ENCODE measurements at regions not wholly inside any gene's neighbourhood (a gene's known extent, or its start where the extent isn't known, plus 50 kb on each side); places are given as distances from the start of the nearest gene placed in this dataset.

DNA sequence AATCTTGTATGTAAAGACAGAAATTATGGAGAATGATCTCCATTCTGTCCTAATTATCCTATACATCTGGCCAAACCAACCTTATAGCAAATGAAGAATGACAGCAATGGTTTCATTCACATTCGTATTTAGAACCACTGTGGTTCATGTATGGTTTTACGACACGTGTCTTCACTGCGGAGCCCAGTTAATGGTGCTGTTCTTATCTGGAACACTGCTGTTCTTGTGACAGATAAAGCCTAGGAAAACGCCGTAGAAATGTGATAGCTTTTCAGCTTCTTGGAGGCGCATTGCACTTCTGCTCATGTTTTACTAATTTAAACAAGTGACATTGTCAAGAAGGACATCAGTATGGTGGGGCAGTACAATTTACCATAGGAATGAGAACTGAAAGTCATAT is 2266.4 kb upstream of the TENM3 start:
- DNase-seq, result no peak

DNA sequence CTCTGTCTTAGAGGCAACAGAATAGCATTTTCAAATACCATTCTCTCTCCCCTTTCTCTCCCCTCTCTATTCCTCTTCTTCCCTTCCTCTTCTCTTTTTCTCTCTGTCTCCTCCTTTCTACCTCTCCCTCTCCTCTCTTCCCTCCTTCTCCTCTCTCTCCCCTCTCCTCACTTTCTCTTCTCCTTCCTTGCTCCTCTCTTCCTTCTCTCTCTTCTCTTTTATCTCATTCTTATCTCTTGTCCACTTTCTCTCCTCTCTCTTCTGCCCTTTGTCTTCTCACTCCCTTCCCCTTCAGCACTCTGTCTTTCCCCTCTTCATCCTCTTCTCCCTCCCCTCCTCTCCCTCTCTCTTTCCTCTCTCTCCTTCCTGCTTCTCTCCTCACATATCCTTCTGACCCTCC is 2265.8 kb upstream of the TENM3 start:
- DNase-seq, result no peak

DNA sequence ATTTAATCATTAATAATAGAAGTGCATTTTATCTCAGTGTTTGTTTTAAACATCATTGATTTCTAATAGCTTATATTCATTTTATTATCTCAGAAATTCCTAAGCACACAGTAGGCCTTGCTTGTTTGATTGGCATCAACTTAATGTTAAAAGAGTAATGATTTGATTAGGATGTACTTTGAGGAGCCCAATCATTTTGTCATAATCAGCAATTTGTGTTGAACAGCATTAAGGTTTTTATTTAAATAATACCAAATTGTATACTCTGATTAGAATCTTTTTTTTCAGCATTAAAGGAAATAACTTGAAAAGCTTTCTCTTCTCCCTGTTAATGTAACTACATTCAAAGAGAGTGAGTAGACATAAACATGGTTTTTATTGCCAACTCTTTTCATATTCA is 2262.0 kb upstream of the TENM3 start:
- no peak for DNase-seq

DNA sequence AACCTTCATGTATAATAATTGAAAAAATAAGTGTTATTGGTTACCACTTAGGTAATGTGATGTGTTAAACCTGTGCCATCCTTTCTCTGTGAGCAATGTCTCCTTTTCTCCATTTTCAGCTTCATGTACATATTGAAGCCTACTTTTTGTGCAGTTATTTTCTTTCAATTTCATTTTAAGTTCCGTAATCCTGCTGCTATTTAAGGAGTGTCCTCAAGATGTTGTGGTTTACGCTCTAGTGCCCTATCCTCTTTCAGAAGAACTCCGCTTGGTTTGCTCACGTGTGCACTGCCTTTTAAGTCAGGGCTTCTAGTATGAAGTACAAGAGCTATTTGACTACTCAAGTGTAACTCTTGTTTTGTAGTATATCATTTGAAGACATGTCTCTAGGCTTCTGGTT is 2253.2 kb upstream of the TENM3 start:
- DNase-seq, result no peak

DNA sequence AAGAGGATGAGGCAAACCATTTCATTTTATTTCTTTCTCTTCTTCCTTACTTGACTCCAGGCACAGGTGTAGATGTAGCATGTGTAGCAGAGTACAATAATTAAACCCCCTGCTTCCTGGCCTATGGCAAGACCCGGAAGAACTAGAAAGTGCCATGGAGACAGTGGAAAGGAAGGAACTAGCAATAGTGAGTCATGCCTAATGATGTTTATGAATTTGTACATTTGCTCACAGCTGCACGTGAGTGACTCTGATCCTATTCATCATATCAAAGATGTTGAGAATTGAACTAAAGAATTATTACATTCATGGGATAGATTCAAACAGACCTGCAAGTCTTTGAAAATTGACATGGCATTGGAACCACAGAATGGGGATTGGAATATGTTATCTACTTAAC is 2233.9 kb upstream of the TENM3 start:
- DNase-seq, result no peak

DNA sequence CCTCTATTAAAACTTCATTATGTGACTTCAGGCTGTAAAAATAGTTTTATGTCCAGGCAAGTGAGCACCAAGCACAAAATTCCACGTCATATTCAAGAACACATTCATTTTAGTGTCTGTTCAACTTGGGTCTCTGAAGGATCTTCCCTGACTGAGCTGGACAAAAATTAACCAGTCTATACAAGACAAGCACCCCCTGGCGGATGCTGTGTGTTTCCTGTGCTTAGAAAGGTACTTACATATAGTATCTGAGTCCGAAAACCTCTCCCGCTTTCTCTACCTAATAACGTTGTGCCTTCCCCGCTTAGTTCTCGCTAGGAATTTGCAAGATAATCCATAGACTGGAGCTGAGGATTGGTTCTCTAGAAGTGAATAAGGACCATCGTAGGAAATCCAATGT is 2214.5 kb upstream of the TENM3 start:
- peak; percentile 6 for DNase-seq

DNA sequence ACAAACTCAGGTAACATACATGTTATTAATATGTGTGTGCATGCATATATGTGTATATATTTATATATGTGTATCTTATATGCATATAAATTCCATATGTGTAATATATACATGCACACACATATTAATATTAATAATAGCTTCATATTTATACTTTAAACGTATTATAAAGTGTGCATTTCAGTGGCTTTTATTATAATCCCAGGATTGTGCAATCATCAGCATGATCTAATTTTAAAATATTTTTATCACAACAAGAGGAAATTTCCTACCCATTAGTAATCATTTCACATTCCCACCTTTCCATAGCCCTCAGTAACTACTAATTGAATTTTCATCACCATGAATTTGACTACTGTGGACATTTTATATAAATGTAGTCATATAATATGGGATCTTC is 2211.9 kb upstream of the TENM3 start:
- DNase-seq, result no peak

DNA sequence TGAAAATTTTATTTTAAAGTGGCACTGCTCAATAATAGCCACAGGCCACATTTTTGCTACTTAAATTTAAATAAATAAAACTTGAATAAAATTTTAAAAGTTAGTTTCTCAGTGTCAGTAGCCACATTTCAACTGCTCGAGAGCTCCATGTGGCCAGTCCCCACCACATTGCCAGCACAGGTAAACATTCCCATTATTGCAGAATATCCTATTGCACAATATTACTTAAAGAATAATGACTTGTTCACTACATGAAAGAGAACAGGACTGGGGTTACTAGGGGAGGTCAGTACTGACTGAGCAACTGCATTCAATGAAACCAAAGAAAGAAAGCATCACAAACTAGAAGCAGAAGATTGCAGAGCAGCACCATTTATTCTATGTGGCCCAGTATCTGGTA is 2201.6 kb upstream of the TENM3 start:
- no peak for DNase-seq

DNA sequence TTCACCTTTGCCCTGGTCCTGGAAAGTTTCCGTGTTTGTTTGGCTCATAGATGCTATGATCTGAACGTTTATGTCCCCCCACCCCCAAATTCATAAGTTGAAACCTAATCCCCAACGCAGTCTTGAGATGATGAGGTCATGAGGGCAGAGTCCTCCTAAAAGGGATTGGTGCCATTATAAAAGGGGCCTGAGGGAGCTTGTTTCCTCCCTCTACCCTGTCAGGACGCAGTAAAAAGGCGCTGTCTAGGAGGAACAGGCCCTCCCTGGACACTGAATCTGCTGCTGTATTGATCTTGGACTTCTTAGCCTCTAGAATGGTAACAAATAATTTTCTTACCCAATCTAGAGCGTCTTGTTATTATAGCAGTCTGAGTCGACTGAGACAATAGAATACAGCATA is 2190.6 kb upstream of the TENM3 start:
- DNase-seq, result no peak

DNA sequence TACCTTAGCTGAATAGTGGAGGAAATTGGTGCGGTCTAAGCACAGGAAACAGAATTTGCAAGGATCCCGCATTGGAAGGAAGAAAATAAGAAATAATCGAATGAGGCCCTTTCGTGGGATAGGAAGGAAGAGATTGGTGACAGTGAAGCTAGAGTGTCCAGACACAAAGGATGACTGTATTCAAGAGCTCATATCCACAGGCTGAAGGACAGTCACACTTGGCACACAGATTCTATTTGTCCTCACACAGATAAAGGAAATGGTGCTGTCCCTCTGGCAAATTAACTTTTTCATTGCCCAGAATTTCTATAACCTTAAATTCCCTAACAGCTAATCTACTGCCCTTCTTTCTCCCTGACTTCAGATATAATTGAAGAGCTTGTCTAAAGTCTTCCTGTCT is 2188.9 kb upstream of the TENM3 start:
- DNase-seq, result no peak

DNA sequence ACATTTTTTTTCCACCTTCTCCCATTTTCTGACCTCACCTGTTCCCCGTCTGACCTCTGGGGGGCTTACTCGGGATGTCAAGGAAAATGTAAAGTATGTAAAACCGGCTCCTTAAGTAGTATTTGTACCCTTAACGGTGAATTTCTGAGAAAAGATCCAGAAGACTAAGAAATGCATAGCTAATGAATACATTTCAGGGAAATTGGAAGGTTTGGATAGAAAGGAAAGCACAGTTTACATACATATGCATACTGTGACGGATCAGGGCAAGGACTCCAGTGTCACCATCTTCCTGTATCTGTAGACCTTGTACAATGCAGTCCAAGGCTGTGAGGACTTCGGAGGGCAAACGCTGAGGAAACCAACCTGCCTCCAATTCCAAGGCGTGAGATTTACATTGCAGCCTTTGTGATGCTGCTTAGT is 2185.9 kb upstream of the TENM3 start:
- peak; percentile 1 for DNase-seq

DNA sequence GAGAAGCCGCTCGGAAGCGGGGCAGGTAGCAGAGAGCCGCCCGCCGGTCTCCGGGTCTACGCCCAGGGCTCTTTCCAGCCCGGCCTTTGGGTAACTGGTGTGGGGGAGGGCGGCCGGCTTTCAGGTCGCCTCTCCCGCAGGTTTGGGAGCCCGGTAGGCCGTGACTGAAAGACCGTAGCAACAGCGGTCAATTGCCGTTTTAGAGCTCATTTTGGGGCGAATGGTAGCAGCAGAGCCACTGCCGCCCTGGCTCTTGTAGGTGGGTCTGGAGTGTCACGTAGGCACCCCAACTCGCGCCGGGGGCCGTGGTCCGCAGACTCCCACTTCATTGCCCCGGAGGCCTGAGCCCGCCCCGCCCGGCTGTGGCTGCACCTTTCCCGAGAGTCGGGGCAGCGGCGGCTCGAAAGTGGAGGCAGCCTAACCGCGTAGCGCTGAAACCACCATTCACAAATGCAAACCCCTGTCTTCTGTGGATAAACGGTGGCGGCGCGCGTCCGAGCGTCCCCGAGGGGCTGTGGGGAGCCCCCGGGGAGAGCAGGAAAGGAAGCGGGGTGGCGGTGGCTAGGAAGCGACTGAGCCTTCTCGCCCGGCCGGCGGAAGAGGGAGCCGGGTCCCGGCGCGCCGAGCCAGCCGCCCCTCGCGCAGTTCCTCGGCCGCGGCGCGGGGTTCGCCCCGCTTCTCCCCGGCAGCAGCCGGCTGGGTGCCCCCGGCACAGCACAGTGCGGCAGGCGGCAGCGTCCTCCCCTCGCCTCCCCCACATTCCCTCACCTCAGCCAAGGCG is 2185.1 kb upstream of the TENM3 start:
- no peak for DNase-seq

DNA sequence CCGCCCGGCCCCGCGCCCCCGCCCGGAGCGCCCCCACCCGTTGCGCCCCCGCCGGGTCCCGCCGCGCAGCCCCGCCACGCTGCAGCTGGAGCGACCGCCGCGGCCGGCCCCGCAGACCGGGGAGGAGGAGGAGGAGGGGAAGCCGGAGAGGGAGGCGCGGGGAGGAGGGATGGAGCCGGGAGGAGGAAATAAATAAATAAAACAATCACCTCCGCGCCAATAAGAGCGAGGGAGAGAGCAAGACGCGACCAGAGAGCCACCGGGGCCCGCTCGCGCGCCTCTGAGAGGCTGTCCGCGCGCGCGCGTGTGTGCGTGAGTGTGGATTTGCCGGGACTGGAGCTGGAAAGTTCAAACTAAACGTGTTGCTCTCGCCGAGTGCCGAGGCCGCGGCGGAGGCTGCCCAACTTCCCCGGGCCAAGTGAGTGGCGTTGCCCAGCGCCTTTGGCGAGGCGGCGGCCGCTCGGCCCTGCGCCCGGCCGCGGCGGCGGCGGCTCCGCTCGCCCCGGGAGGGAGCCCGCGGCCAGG is 2184.4 kb upstream of the TENM3 start:
- peak; percentile 5 for DNase-seq

DNA sequence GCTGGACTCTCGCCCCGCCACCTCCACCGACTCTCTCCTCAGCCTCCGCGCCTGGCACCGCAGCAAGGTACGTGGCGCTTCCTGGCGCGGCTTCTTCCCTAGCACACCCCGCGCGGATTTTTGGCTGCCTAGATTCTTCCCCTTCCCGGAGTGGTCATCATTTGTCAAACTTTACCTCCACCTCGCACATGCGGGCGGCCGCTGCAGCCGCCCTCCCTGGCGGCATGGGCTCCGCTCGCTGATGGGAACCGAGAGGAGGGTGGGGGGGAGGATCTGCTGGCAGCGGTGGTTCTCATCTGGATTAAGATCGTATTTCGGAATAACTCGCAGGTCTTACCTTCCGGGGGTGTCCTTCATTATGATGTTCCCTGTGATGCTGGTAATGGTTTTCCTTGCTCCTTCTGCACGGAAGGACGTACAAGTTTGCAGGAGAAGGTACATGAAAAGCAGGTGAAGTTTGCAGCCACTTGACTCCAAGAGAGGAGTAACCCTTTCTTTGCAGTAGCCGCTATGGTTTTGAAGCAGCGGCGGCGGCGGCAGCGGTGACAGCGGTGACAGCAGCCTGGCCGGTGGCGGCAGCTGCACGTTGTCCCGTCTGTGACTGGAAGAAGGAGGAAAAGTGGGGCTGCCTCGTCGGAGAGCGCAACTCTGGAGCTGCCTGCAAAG is 2183.9 kb upstream of the TENM3 start:
- no peak for DNase-seq

DNA sequence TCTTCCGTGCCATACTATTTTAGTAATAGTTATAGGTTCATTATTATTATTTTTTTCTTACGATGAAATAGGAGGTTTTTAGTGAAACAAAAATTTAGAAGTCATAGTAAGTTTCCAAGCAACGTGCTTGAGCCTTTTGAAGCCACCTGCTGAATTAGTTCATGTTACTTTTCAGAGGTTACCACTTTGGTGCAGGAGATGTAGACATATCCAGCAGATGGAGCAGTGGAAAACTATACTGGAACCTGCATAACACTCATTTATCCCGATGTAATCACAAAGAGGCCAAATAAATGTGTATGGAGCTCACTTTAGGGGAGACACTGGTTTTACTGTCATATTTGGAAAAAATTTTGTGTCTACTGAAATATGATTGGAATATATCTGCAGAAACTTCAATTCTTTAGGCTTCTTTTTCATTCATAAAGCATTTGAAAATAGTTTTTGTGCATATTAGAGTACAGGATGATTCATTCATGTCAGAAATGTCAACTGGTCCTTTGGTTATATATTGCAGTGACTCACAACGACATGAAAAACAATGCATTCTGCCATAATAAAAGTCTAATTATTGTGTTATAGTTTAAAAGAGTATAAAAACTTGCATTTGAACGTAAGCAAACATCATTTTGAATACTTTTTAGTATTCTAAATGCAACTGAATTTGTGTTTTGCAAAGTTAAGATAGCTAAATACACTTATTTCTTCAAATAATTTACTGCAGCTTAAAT is 2182.9 kb upstream of the TENM3 start:
- DNase-seq, result peak; percentile 1

DNA sequence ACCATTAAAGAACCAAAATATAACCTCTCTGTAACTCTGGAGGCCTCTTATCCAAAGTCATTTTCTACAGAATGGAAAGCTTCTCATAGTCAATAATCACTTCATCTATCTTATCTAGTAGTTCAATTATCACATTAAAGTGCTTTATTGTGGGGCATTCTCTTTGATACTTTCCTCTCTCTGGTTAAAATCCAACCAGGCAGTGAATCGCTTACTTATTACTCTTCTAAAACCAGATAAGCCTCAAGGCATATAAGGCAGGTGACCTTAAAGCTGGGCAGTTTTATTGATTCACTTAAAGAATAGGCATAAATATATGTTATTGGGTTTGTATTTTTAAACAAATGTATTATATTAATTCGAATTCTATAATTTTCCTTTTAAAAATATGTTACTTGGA is 2162.1 kb upstream of the TENM3 start:
- no peak for DNase-seq

DNA sequence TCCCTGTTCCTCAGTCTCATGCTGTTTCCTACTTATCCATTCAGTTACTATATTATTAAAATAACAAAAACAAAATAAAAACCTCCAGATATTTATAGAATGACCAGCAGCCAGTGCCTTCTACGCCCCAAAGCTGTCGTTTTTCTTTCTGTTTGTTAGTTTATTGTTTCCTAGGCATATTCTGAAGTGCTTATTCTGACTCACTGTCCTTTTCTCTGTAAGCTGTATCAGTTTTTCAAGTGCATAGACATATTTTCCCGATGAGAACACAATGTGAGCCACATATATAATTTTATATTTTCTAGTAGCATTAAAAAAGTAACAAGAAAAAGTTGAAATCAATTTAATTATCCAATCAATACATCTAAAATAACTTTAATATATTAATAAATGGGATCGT is 2158.6 kb upstream of the TENM3 start:
- DNase-seq, result no peak

DNA sequence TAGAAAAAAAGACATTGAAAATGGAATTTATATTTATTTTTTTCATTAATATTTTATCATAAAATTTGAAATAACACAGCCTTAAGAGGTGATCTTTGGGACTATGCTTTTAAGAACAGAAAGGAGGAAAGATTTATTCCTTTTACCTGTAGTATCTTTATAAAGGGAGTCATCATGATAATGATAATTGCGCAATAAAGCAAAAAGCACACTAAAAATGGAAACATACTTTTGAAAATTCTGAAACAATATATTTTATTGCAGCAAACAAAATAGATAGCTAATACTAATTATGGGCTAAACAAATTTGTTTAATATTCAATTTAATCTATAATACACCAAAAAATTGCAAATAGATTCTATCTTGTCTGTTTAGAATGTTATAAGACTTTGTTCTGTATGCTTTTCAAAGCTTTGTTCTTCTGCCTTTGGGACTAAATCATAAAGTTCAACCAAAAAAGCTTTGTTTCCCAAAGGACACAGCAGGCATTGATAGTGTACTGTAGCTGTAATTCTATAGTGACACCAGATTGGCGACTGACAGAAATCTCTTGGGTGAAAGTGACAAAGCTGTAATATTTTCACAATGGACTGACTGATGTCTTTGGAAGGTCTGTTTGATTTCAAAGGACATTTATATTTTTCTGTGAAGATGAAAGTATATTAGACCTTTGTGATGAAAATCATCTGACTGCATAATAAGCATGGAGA is 2156.6 kb upstream of the TENM3 start:
- no peak for DNase-seq

DNA sequence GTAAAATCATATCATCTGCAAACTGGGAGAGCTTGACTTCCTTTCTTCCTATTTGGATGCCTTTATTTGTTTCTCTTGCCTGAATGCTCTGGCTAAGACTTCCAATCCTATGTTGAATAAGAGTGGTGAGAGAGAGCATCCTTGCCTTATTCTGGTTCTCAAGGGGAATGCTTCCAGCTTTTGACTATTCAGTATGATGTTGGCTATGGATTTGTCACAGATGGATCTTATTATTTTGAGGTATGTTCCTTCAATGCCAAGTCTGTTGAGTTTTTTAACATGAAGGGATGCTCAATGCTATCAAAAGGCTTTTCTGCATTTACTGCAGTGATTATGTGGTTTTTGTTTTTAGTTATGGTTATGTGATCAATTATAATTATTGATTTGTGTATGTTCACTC is 2144.6 kb upstream of the TENM3 start:
- no peak for DNase-seq

DNA sequence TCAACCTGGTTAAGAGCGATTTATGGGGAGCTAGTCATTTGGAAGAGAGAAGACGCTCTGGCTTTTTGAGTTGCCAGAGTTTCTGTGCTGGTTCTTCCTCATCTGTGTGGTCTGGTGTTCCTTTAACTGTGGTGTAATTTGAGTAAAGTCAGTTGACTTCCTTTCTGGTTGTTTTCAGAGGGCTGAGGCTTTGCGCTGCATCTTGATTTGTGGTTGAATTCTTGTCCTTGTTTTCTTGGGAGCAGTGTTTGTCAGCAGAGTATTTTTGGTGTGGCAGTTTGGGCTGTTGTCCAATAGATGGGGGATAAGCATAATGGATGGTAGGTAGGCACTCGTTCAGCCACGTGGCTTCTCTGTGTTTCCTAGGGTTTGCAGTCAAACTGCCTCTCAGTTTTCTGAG is 2143.2 kb upstream of the TENM3 start:
- DNase-seq, result no peak

DNA sequence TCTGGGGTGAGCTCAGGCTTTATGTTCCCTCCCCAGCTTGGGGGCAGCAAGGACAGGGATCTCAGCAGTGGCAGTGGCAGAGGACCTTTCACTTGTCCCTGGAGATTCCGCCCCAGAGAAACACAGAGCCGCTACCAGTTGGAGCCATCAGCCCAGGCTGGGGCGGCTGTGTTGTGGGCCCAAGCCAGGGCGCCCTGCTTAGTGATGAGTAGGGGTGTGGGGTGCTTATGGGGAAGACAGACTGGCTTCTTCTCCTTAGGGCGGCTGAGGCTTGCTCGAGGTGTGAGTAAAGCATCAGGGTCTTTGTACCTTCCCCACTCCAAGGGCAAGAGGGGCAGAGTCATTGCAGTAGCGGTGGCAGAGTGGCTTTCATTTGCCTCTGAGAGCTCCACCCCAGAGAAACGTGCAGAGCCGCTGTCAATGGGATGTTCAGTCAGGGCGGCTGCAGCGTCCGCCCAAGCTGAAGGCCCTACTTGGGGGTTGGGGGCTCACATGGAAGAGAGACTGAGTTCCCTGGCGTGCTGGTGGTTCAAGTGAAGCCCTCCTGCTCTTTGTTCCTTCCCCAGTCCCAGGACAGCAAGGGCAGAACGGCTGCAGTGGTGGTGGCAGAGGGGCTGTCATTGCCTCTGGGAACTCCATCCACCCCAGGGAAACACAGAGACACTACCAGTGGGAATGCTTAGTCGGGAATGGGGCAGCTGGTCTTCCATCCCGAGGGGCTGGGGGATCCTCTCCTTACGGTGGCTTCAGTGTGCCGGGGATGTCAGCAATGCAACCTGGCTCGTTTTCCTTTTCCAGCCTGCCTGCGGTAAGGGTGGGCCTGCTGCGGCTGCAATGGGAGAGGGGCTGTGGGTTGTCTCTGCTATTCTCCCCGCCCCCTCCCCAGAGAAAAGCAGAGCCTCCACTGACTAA is 2142.5 kb upstream of the TENM3 start:
- no peak for DNase-seq
